ENCODE measurements at regions not wholly inside any gene's neighbourhood (a gene's known extent, or its start where the extent isn't known, plus 50 kb on each side); places are given as distances from the start of the nearest gene placed in this dataset.

DNA sequence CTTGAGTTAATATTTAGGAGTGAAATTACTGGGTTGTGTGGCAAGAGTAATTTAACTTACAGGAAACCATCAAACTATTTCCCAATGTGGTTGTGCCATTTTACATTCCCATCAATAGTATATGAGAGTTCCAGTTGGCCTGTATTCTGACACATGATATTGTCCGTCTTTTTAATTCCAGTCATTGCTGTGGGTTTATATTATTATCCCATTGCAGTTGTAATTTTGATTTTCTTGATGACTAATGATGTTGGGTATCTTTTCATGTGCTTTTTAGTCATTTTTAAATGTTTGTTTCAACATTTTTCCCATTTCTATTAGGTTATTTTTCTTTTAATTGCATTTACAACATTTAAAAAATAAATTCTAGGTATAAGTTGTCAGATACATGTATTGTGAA is 614.0 kb downstream of the UTRN start:
- TF ChIP-seq, protein P1, sequence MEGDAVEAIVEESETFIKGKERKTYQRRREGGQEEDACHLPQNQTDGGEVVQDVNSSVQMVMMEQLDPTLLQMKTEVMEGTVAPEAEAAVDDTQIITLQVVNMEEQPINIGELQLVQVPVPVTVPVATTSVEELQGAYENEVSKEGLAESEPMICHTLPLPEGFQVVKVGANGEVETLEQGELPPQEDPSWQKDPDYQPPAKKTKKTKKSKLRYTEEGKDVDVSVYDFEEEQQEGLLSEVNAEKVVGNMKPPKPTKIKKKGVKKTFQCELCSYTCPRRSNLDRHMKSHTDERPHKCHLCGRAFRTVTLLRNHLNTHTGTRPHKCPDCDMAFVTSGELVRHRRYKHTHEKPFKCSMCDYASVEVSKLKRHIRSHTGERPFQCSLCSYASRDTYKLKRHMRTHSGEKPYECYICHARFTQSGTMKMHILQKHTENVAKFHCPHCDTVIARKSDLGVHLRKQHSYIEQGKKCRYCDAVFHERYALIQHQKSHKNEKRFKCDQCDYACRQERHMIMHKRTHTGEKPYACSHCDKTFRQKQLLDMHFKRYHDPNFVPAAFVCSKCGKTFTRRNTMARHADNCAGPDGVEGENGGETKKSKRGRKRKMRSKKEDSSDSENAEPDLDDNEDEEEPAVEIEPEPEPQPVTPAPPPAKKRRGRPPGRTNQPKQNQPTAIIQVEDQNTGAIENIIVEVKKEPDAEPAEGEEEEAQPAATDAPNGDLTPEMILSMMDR (IDR thresholded peaks at IDR 0.05): no peak
- no peak for TF ChIP-seq POLR2A (IDR thresholded peaks at IDR 0.05)
